Medulla oblongata (tissue), 1 donor: ENCODE measurements at regions not wholly inside any gene's neighbourhood (a gene's known extent, or its start where the extent isn't known, plus 50 kb on each side); places are given as distances from the start of the nearest gene placed in this dataset.

Source experiments
- DNase-seq: peaks from one replicate; pipeline ENCODE4 v3.0.0-alpha.2; 2015; ENCODE audit errors: extremely low spot score

DNA sequence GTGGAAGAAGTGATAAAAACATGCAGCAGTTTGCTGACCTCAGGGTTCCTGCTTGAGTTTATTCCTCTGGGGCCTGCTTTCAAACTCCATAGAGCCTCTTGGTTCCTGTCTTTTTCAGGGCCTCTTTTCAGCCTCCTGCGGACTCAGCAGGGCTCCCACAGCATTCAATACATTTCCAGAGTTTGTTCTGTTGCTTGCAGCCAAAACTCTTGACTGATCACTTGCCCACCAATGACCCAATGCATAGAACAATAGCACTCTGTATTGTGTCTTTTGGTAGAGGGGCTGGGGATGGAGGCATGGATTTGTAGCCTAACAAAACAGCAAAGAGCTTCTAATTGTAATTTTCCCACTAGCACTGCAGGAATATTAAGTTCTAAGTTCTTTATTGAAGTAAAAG lies 50.8 kb upstream of the CREB5 start:
- no peak for DNase-seq

- no peak for DNase-seq
These were observed 50.1 kb upstream of the CREB5 start for GRCh38 chr7:28362182-28362581.
